Epidermal melanocyte (primary cell): ENCODE measurements at regions not wholly inside any gene's neighbourhood (a gene's known extent, or its start where the extent isn't known, plus 50 kb on each side); places are given as distances from the start of the nearest gene placed in this dataset.
"Not testable (repeated sequence)": the region's sequence is repeated elsewhere in the genome, so short reads cannot be mapped to it uniquely, and the experiment has no call there.

Experiments used
- DNase-seq: peaks from one replicate; pipeline ENCODE4 v3.0.0; 2011; ENCODE audit warnings: low spot score; ENCODE audit not compliant: insufficient read length

DNA sequence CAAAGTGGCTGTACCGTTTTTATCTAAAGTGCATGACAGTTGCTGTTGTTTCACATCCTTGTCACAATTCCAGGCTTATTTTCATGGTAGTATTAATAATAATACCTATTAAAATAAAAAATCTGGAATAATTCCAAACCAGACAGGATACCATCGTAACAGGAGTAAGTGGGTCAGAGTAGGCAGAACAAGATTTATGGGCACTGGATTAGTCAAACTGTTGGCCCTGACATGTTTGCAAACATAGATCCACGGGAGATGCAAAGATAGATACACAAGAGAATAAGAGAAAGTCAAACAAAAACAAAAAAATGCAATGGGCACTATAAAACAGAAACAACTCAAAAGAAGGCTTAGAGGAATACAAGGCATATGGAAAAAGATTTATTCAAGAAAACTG is 449.5 kb upstream of the HS3ST1 start:
- DNase-seq = no peak

DNA sequence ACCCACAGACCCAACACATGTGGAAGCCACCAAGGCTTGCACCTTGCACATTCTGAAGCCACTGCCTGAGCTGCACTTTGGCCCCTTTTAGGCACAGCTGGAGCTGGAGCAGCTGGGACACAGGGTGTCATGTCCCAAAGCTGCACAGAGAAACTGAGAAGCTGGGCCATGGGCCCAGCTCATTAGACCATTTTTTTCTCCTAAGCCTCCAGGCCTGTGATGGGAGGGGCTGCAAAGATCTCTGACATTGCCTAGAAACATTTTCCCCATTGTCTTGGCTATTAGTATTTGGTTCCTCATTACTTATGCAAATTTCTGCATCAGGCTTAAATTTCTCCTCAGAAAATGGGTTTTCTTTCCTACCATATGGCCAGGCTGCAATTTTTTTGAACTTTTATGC is 447.4 kb upstream of the HS3ST1 start:
- DNase-seq = no peak

DNA sequence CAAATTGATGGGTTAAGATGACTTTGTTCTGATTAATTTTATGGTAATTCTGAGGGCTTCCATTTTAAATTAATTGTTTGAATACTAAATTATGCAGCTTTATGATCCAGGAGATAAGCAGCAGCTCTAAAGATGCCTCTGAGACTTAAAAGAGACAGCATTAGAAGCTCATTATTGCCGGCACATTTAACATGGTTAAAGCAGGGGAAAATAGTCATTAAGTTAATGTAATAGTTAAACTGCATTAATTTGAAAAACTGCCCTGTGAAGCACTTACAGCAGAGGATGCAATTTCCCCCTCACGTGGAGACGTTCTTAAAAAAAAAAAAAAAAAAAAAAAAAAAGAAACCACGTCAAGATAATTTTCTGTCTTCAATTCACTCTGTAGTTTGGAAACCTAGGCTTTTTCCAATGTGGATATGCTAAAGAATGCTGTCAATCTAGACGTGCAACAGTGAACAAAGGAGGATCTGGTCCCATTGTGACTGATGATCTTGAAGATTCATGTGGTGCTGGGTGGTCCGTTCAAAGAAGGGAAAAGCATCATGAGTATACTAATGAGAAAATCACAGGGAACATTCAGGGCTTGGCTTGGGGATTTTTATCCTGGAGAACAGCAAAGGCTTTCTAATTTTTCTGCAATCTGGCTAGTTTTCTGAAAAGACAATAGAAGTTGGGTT is 440.6 kb upstream of the HS3ST1 start:
- no peak for DNase-seq

DNA sequence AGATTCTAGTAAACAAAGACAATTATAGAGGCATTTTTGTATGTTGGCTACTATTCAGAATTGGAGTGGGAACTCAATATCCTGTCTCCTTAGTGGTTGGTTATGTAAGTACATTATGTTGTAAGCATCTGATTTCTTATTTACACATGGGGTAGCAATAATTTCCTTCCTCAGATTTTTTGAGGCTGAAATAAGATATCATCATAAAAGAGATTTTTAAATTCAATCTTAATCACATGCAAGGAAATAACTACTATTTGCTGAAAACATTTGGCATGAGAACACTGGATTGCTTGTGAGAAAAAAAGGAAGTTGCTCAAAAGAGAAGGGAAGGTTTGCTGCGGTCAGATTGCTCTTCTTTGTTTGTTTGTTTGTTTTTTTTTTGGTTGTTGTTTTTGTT is 437.7 kb upstream of the HS3ST1 start:
- no peak for DNase-seq

DNA sequence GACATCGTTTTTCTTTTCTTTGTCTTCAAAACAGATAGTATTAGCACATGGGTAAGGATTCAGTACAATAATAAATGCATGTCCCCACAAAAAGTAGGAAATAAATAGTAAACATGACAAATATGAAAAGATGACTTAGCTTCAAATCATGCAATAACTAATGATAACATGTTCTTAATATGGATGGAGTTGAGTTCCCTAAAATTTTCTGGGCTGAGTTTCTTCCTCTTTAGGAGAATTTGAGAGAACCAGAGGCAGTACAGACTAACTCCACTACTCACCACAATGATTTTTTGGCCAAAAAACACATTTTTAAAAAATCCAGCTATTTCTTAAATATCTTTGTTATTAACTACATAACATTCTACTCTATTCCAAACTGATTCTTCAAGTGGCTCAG is 432.3 kb upstream of the HS3ST1 start:
- DNase-seq = no peak

DNA sequence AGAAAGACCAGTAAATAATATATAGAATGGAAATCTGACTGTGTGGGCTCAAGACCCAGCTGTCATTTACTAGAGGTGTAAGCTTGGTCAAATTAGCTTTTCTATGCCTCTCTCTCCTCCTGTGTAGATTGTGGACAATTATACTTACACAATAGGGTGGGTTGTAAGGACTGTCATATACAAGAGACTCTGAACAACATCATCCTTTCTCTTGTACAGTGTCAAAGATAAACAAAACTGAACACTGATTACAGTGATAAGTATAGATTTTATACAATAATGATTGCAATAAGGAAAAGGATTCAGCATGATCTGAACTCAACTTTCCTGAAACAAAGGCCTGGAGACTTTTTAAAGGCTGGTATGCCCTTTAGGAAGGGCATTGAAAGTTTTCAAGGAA is 429.2 kb upstream of the HS3ST1 start:
- DNase-seq = no peak

DNA sequence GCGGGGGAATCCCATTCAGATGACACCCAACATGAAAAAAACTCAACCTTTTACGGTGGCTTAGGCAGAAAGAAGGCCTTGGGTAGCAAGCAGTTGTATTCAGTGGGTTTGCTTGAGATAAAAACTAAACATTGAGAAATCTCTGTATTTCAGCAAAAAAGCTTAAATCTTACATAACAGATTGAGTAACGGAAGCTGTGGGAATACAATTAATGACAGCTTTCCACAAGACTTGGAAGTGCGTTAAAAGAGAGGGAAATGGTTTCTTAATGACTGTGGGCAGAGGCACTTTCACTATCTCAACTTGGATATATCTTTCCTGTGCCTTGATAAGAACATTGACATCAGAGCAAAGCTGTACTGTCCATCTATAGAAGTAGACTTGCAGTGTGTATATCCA is 418.5 kb upstream of the HS3ST1 start:
- no peak for DNase-seq

DNA sequence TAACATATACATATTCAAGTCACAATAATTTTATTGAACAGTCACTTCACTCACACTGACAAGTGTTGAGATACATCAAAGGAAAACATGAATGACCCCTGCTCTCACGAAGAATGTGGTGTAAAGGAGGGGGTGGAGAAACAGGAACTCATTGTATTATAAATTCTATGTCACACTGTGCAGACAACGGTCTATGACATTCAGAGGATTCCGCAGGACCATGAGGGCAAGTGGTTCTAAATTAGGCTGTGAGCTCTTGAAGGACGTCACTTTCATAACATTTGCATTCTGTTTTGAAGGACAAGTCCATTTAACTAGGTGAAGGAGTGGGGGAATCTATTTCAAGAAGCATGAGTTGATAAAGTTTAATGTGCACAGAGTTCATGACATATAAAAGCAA is 415.2 kb upstream of the HS3ST1 start:
- DNase-seq = no peak

DNA sequence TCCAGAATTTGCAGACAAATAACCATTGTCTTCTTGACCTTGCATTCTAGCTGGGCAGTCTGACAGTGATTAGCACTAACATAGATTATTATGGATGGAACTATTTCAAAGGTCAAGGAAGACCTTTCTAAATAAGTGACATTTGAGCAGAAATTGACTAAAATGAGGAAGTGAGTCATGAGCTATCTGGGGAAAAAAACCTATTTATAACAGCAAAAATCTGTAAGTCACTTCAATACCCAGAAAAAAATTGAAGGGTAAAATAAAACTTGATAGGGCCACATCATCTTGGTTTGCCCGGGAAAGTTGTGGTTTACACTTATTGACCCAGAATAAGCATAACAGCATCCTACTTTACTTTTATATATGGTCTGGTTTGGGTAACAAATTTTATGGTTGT is 414.6 kb upstream of the HS3ST1 start:
- no peak for DNase-seq

DNA sequence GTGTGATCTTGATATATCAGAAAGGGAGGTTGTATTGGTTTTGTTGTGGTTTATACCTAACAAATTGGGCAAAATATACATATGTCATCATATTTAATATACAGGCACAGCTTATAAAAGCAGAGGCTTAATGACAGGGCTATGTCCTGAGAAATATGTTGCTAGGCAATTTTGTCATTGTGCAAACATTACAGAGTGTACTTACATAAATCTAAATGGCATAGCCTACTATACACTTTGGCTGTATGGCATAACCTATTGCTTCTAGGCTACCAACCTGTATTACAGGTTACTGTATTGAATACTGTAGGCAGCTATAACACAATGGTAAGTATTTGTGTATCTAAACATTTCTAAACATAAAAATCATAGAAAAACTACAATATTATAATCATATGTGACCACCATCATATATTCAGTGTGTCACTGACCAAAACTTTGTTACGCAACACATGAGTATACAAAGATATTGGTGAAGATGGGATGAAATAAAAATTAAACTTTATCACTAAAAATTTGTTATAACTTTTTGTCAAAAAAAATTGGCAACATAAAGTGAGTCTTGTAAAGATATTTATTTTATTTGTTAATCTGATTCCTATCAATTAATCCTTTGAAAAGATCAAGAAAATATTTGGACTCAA is 414.0 kb upstream of the HS3ST1 start:
- DNase-seq = no peak

DNA sequence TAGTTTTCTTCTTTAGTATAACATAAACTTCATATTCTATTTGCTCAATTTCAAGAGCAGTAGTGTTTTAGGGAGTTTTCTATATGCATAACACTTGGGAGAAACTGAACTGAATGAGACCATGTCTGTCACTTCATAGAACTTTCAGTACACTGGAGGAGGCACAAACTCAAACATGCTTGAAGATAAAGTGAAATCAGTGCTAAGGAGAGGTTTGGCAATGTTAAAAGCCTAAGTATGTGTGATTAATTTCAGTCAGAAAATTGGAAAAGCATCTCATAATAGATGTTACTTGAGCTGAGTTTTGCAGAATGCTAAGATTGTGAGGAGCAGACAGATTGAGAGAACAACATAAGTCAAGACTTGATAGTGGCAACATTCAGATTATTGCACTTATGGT is 411.2 kb upstream of the HS3ST1 start:
- no peak for DNase-seq

DNA sequence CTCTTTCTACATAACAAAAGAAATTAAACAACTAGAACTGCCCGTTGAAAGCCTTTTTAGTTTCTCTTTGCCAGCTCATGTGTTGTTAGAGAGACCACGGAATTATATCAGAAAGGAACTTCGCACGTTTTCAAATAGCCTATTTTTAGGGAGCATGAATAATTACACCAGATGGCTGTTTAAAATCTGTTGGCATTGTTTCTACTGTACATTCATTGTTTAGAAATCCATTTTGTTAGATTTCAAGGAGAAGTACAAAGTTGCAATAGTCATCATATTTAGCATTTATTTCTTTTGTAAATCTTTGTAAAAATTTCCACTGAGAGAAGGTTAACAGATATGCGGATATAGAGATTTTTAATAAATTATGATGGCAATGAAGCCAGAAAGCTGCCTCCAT is 403.0 kb upstream of the HS3ST1 start:
- DNase-seq = no peak

DNA sequence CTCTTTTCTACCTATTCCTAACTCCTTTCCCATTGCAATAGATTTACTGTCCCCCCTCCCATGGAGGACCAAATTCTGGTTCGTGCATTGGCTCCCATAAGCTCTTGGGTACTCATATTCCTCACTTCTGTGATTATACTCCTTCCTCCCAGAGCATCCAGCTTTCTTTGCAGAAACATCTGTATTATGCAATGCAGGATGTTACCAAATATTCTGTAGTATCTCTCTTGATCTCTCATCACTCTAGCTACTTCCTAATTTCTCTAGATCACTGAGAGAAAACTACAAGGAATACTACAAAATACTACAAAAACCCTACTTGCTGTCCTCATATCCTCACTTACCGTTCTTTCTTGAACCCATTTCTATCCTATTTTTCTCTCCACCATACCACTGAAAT is 395.9 kb upstream of the HS3ST1 start:
- DNase-seq = no peak

DNA sequence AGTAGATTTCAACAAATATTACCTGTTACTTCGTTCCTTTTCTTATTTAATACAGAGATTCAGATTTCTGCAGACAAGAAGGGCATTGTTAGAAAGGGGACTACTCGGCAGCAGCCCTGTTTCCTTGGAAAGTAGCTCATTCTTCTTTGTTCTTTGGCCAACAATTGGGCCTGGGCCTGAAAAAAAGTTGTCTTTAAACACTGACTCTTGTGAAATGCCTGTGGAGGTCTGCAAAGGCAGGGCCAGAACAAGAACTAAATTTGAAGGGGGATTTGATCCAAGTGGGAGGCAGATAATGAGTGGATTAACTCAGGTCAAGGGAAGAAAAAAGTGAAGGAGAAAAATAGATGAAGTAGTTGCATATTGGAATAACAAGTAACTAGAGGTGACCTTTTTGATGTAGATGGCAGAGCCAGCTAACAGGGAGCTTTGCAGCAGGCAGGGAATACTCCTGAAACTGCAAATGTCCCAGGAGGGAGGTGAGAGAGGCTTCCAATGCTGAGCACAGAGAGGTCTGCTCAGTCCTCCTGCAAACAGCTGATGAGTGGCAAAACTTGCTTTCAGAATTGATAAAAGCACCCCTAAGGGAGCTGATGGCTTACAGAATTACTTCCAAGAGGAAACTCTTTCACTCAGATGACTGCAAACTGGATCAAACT is 393.2 kb upstream of the HS3ST1 start:
- no peak for DNase-seq

DNA sequence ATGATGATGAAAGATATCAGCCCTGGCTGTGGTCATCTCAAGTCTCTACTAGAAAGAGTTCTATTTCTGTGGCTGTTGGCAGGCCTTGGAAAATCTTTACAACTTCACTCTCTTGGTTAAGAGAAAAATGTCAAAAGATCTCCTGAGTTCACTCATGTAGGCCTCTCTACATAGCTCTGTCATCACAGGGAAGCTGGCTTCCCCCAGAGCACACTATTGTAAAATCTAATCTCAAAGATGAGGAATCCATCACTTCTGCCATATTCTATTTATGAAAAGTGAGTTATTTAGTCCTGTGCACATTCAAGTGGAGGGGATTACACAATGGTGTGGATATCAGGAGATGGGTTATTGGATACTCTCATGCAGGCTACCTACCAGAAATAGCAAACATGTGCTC is 388.4 kb upstream of the HS3ST1 start:
- DNase-seq = no peak

DNA sequence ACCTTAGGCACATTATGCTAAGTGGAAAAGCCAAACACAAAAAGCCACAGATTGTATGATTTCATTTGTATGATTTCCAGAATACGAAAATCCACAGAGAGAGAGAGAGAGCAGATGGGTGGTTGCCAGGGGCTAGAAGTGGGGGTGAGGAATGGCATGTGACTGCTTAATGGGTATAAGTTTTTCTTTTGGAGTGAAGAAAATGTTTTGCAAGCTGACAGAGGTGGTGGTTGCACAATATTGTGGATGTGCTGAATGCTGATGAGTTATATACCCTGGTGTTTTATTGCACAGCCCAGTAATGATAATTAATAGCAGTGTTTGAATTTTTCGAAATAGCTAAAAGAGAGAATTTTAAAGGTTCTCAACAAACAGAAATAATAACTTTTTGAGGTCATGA is 386.1 kb upstream of the HS3ST1 start:
- no peak for DNase-seq

DNA sequence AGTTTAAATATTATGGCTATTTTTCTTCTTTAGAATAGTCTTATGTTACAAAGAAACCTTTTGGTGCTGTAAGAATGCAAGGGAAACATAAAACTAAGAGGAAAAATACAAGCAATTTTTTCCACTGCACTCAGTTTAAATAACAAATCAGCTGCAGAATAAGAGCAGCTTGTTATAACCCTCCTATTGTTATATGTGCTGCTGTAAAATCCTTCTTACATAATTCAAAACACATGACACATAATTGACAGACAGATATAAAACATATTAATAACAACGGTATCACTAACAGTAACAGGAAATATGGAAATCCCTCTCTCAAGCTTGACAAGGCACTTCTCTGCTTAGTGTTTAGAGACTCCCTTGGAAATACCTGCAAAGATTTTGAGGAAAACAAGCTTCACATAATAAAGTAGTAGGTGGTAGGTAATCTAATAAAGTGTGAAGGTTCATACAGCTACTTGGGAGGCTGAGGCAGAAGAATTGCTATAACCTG is 385.3 kb upstream of the HS3ST1 start:
- DNase-seq = no peak

DNA sequence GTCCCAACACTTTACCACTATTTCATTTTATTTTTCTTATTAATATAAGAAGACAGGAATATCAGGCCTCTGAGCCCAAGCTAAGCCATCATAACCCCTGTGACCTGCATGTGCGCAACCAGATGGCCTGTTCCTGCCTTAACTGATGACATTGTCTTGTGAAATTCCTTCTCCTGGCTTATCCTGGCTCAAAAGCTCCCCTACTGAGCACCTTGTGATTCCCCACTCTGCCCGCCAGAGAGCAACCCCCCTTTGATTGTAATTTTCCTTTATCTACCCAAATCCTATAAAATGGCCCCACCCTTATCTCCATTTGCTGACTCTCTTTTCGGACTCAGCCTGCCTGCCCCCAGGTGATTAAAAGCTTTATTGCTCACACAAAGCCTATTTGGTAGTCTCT is 382.8 kb upstream of the HS3ST1 start:
- not testable (repeated sequence) for DNase-seq

DNA sequence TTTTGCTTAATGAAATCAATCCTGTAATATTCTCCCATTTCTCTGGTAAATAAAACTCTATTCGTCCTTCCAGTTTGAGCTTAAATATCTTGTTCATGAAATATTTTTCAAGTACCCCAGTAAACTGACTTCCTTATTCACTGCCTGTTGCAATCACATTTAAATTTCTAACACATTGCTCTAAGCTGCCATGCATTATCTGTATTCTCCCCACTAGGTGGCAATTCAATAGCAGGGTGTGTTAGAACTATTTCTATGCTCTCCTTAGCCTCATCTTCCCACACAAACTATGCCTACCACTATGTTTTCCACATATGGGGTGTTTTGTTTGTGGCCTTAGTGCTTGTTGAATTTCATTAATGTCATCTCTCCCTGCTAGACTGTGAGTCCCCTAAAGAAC is 377.1 kb upstream of the HS3ST1 start:
- no peak for DNase-seq

DNA sequence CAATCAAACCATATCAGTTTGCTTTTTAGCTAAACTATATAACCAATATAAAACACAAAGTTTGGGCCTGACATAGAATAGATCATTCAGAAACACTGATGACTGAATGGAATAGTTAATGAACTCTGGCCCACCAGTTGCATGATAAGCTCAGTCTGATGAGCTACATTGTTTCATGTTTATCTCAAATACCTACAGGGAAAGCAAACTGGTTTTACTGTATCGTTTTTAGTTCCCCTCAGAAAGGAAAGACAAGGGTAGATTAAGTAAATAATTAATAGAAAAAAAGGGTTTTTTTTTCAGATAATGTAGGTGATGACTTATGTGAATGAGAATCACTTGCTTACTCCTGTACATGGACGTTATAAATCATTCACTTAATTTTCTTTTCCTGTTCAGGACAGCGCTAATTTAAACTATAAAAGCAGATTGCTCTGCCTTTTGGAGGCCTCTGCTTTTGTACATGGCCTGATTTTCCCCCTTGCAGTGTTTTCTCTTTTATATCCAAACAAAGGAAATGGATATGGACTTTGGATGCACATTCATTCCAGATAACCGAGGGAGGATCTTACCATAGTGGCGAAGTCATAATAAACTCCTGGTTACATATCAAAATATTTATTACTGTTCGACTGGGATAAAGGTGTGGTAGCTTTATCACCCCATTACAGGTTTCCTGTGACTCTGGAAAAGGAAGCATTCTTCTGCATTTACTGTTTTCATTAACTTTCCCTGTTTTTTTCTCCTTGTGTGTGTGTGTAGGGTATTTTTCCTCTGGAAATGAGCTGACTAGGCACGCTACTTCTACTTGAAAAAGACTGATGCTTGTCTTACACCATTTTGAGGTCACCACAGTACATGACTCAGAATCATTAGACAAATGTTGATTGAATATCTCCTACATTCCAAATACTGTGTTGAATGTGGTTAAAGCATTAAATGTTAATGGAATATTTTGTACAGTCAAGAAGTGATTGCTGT is 373.1 kb upstream of the HS3ST1 start:
- no peak for DNase-seq

DNA sequence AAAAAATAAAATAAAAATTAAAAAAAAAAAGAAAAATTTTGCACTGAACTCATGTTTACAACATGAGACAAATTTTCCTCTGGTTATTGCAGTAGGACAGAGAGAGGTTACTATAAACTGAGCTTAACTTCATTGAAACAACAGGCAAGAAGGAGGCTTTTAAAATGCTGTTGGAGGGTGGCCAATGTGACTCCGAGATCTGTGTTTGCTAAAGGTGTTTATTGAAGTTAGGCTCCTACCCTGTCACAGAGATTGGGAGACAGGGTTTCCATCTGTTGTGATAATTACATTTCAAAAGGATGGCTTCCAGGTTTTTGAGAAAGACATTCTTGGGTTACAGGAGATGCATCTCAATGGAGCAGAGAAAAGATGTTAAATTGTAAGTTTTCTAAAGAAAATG is 370.5 kb upstream of the HS3ST1 start:
- no peak for DNase-seq

DNA sequence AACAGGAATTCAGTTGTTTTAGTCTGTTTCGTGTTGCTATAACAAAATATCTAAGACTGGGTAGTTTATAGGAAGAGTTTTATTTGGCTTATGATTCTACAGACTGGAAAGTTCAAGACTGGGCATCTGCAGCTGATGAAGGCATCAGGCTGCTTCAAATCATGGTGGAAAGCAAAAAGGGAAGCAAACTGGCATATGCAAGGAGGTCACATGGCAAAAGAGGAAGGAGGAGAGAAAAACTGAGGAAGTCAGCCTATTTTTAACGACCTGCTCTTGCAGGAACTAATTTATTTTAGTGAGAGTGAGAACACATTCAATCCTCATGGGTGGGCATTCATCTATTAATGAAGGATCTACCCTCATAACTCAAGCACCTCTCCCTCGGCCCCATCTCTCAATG is 363.1 kb upstream of the HS3ST1 start:
- DNase-seq = no peak
